ENCODE measurements at regions not wholly inside any gene's neighbourhood (a gene's known extent, or its start where the extent isn't known, plus 50 kb on each side); places are given as distances from the start of the nearest gene placed in this dataset.

GRCh38 chr2:228611171-228611570 lies 429.7 kb upstream of the SPHKAP start:
- no peaks in the 10 kb centered on the region for H3K9me2 ChIP-seq (replicated peaks; ENCODE audit: low read length)
- H3K27ac ChIP-seq (ENCODE audit: low read length), result no peak overlapping the region
- TF ChIP-seq, protein P1, sequence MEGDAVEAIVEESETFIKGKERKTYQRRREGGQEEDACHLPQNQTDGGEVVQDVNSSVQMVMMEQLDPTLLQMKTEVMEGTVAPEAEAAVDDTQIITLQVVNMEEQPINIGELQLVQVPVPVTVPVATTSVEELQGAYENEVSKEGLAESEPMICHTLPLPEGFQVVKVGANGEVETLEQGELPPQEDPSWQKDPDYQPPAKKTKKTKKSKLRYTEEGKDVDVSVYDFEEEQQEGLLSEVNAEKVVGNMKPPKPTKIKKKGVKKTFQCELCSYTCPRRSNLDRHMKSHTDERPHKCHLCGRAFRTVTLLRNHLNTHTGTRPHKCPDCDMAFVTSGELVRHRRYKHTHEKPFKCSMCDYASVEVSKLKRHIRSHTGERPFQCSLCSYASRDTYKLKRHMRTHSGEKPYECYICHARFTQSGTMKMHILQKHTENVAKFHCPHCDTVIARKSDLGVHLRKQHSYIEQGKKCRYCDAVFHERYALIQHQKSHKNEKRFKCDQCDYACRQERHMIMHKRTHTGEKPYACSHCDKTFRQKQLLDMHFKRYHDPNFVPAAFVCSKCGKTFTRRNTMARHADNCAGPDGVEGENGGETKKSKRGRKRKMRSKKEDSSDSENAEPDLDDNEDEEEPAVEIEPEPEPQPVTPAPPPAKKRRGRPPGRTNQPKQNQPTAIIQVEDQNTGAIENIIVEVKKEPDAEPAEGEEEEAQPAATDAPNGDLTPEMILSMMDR (conservative IDR thresholded peaks at IDR 0.05; ENCODE audit: low read depth, low read length), result no peak
- TF ChIP-seq EZH2 (IDR thresholded peaks at IDR 0.05; ENCODE audit: low read length, unreplicated experiment), result no peak
- TF ChIP-seq EZH2phosphoT487 (IDR thresholded peaks at IDR 0.05; ENCODE audit: borderline replicate concordance, low read length), result no peak
- no TSS peak for BruUV-seq (replicated peaks)
- H3K4me1 ChIP-seq (ENCODE audit: insufficient read depth, low read length), result peaks cover 32% of the 10 kb centered on the region
- H3K4me3 ChIP-seq (ENCODE audit: low read length), result no peak overlapping the region
- peak; percentile 17 for DNase-seq
- no peaks in the 10 kb centered on the region for H3K36me3 ChIP-seq (ENCODE audit: low read depth, low read length)
- H4K20me1 ChIP-seq (ENCODE audit: low read length), result no peaks in the 10 kb centered on the region
- POLR2A ChIA-PET (ENCODE audit: unreplicated experiment), result no interaction called here
- CTCF ChIA-PET, result no interaction called here
- no peaks in the 10 kb centered on the region for H3K9me3 ChIP-seq (ENCODE audit: low read length)
- no peaks in the 10 kb centered on the region for H3K27me3 ChIP-seq (ENCODE audit: low read length)
- H3K9ac ChIP-seq (ENCODE audit: low read length), result no peak overlapping the region
- H3F3A ChIP-seq (ENCODE audit: low read length, unreplicated experiment), result peaks cover 6% of the 10 kb centered on the region
- intact Hi-C loops (cut with micrococcal nuclease), result no loop called here
- H3K4me2 ChIP-seq (ENCODE audit: low read length), result no peak overlapping the region
- no peaks in the 10 kb centered on the region for H3K79me2 ChIP-seq (ENCODE audit: low read length)
- H2AFZ ChIP-seq (ENCODE audit: low read length), result no peak overlapping the region
- no peak for ATAC-seq

DNA sequence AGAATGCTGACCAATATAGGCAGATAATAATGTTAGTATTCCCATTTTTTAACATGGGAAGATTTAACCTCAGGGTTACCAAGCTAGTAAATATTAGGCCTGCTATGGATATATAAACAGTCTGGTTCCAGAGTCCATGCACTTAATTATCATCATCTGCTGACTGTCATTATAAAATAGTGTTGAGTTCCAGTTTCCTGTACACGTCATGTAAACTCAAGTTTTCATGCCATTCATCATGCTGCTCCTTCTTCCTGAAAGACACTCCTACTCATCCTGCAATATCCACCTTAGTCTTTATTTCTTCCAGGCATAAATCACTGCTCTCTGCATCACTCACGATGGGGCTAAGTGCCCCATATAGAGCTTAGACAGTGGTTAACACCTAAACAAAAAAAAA lies 420.8 kb upstream of the SPHKAP start:
- Histone ChIP-seq H3K4me2 (ENCODE audit: low read length) (no peak overlapping the region), H3K4me1 (ENCODE audit: insufficient read depth, low read length) (peaks cover 9% of the 10 kb centered on the region), H3K27ac (ENCODE audit: low read length) (no peak overlapping the region), H3F3A (ENCODE audit: low read length, unreplicated experiment) (no peaks in the 10 kb centered on the region), H2AFZ (ENCODE audit: low read length) (no peak overlapping the region), H3K79me2 (ENCODE audit: low read length) (no peaks in the 10 kb centered on the region), H3K9me3 (ENCODE audit: low read length) (no peaks in the 10 kb centered on the region), H3K36me3 (ENCODE audit: low read depth, low read length) (no peaks in the 10 kb centered on the region), H3K9me2 (replicated peaks; ENCODE audit: low read length) (no peaks in the 10 kb centered on the region), H3K9ac (ENCODE audit: low read length) (no peak overlapping the region), H3K27me3 (ENCODE audit: low read length) (no peaks in the 10 kb centered on the region), H3K4me3 (ENCODE audit: low read length) (no peak overlapping the region), H4K20me1 (ENCODE audit: low read length) (no peaks in the 10 kb centered on the region)
- no peak for ATAC-seq
- no peak for DNase-seq
- ChIA-PET CTCF (no interaction called here), POLR2A (ENCODE audit: unreplicated experiment) (no interaction called here)
- BruUV-seq (replicated peaks), result no TSS peak
- intact Hi-C loops (cut with micrococcal nuclease), result no loop called here
- TF ChIP-seq EZH2phosphoT487 (IDR thresholded peaks at IDR 0.05; ENCODE audit: borderline replicate concordance, low read length), result no peak
- TF ChIP-seq, protein P1 (conservative IDR thresholded peaks at IDR 0.05; ENCODE audit: low read depth, low read length), result no peak
- no peak for TF ChIP-seq EZH2 (IDR thresholded peaks at IDR 0.05; ENCODE audit: low read length, unreplicated experiment)

GRCh38 chr2:228600265-228600664 lies 418.8 kb upstream of the SPHKAP start:
- Histone ChIP-seq H4K20me1 (ENCODE audit: low read length) (no peaks in the 10 kb centered on the region), H2AFZ (ENCODE audit: low read length) (0 out of 2 replicates have a peak overlapping the region, but pooled peaks have one; percentile 13), H3F3A (ENCODE audit: low read length, unreplicated experiment) (no peaks in the 10 kb centered on the region), H3K9me2 (replicated peaks; ENCODE audit: low read length) (no peaks in the 10 kb centered on the region), H3K4me1 (ENCODE audit: insufficient read depth, low read length) (peaks cover 9% of the 10 kb centered on the region), H3K79me2 (ENCODE audit: low read length) (no peaks in the 10 kb centered on the region), H3K4me2 (ENCODE audit: low read length) (no peak overlapping the region), H3K9me3 (ENCODE audit: low read length) (no peaks in the 10 kb centered on the region), H3K36me3 (ENCODE audit: low read depth, low read length) (no peaks in the 10 kb centered on the region), H3K27ac (ENCODE audit: low read length) (peak overlapping the region; percentile 19), H3K27me3 (ENCODE audit: low read length) (no peaks in the 10 kb centered on the region), H3K9ac (ENCODE audit: low read length) (no peak overlapping the region), H3K4me3 (ENCODE audit: low read length) (no peak overlapping the region)
- BruUV-seq (replicated peaks), result no TSS peak
- DNase-seq (peak; percentile 69), ATAC-seq (peak; percentile 93)
- TF ChIP-seq EZH2phosphoT487 (IDR thresholded peaks at IDR 0.05; ENCODE audit: borderline replicate concordance, low read length) (no peak), EZH2 (IDR thresholded peaks at IDR 0.05; ENCODE audit: low read length, unreplicated experiment) (no peak)
- TF ChIP-seq, protein P1 (conservative IDR thresholded peaks at IDR 0.05; ENCODE audit: low read depth, low read length), result no peak
- intact Hi-C loops (cut with micrococcal nuclease), result no loop called here
- CTCF ChIA-PET, result no interaction called here
- POLR2A ChIA-PET (ENCODE audit: unreplicated experiment), result no interaction called here
